ENCODE measurements at regions not wholly inside any gene's neighbourhood (a gene's known extent, or its start where the extent isn't known, plus 50 kb on each side); places are given as distances from the start of the nearest gene placed in this dataset.
"Not testable (repeated sequence)": the region's sequence is repeated elsewhere in the genome, so short reads cannot be mapped to it uniquely, and the experiment has no call there.

GRCh38 chr9:42396318-42396717 is 212.9 kb downstream of the SPATA31A6 start:
- no peak overlapping the region for H2AFZ ChIP-seq
- H3K4me1 ChIP-seq (replicated peaks; ENCODE audit: insufficient read depth) = no peaks in the 10 kb centered on the region
- no peaks in the 10 kb centered on the region for H4K20me1 ChIP-seq (ENCODE audit: insufficient read depth)
- BruUV-seq (replicated peaks) = no TSS peak
- CTCF ChIA-PET = no interaction called here
- H3K27ac ChIP-seq = no peak overlapping the region
- no peak for TF ChIP-seq EZH2 (IDR thresholded peaks at IDR 0.05; ENCODE audit: low read depth)
- TF ChIP-seq CTCF (conservative IDR thresholded peaks at IDR 0.05) = no peak
- H3K9me2 ChIP-seq (ENCODE audit: insufficient read depth) = no peaks in the 10 kb centered on the region
- no peaks in the 10 kb centered on the region for H3K9me3 ChIP-seq (ENCODE audit: insufficient read depth, low read depth)
- no peaks in the 10 kb centered on the region for H3K27me3 ChIP-seq (ENCODE audit: insufficient read depth, low read depth)
- POLR2A ChIA-PET (ENCODE audit: unreplicated experiment) = no interaction called here
- no peaks in the 10 kb centered on the region for H3K79me2 ChIP-seq (ENCODE audit: low read depth)
- H3F3A ChIP-seq (ENCODE audit: insufficient read depth, low read depth) = no peaks in the 10 kb centered on the region
- no peak overlapping the region for H3K4me3 ChIP-seq
- H3K36me3 ChIP-seq (ENCODE audit: low read depth) = no peaks in the 10 kb centered on the region
- no peak overlapping the region for H3K4me2 ChIP-seq
- intact Hi-C loops (cut with micrococcal nuclease; ENCODE audit: unreplicated experiment) = no loop called here
- DNase-seq = no peak

- DNase-seq; H3K4me1 ChIP-seq (replicated peaks; ENCODE audit: insufficient read depth); CTCF ChIA-PET: not testable (repeated sequence)
These were observed 213.9 kb downstream of the SPATA31A6 start for GRCh38 chr9:42397336-42397735.

GRCh38 chr9:42402919-42403318 is 219.5 kb downstream of the SPATA31A6 start:
- H2AFZ ChIP-seq; H3K9me2 ChIP-seq (ENCODE audit: insufficient read depth); POLR2A ChIA-PET (ENCODE audit: unreplicated experiment); H3K79me2 ChIP-seq (ENCODE audit: low read depth); H3K4me2 ChIP-seq; CTCF ChIA-PET; BruUV-seq (replicated peaks); H3K4me1 ChIP-seq (replicated peaks; ENCODE audit: insufficient read depth); intact Hi-C loops (cut with micrococcal nuclease; ENCODE audit: unreplicated experiment); H3K9me3 ChIP-seq (ENCODE audit: insufficient read depth, low read depth); DNase-seq; H3K4me3 ChIP-seq; H3K27me3 ChIP-seq (ENCODE audit: insufficient read depth, low read depth); H3K36me3 ChIP-seq (ENCODE audit: low read depth); H3F3A ChIP-seq (ENCODE audit: insufficient read depth, low read depth); H3K27ac ChIP-seq; H4K20me1 ChIP-seq (ENCODE audit: insufficient read depth): not testable (repeated sequence)

More at GRCh38 chr9:42397336-42397735, 213.9 kb downstream of the SPATA31A6 start:
- POLR2A ChIA-PET (ENCODE audit: unreplicated experiment); H3F3A ChIP-seq (ENCODE audit: insufficient read depth, low read depth); H3K27me3 ChIP-seq (ENCODE audit: insufficient read depth, low read depth); H2AFZ ChIP-seq; H3K9me2 ChIP-seq (ENCODE audit: insufficient read depth); H3K4me2 ChIP-seq; H3K79me2 ChIP-seq (ENCODE audit: low read depth); H3K4me3 ChIP-seq; H3K9me3 ChIP-seq (ENCODE audit: insufficient read depth, low read depth); BruUV-seq (replicated peaks); H3K36me3 ChIP-seq (ENCODE audit: low read depth); intact Hi-C loops (cut with micrococcal nuclease; ENCODE audit: unreplicated experiment); H4K20me1 ChIP-seq (ENCODE audit: insufficient read depth); H3K27ac ChIP-seq: not testable (repeated sequence)

- H3K4me1 ChIP-seq (replicated peaks; ENCODE audit: insufficient read depth); H3K27ac ChIP-seq; H3K9me2 ChIP-seq (ENCODE audit: insufficient read depth); H3F3A ChIP-seq (ENCODE audit: insufficient read depth, low read depth); POLR2A ChIA-PET (ENCODE audit: unreplicated experiment); BruUV-seq (replicated peaks); H4K20me1 ChIP-seq (ENCODE audit: insufficient read depth); CTCF ChIA-PET; intact Hi-C loops (cut with micrococcal nuclease; ENCODE audit: unreplicated experiment); H2AFZ ChIP-seq; H3K79me2 ChIP-seq (ENCODE audit: low read depth); H3K27me3 ChIP-seq (ENCODE audit: insufficient read depth, low read depth); H3K4me3 ChIP-seq; H3K4me2 ChIP-seq; H3K9me3 ChIP-seq (ENCODE audit: insufficient read depth, low read depth); H3K36me3 ChIP-seq (ENCODE audit: low read depth); DNase-seq: not testable (repeated sequence)
These were observed 226.1 kb downstream of the SPATA31A6 start for GRCh38 chr9:42409581-42409980.

GRCh38 chr9:42412354-42412753 is 228.9 kb downstream of the SPATA31A6 start:
- POLR2A ChIA-PET (ENCODE audit: unreplicated experiment); H3K79me2 ChIP-seq (ENCODE audit: low read depth); H3K4me3 ChIP-seq; H3K9me3 ChIP-seq (ENCODE audit: insufficient read depth, low read depth); H3K27me3 ChIP-seq (ENCODE audit: insufficient read depth, low read depth); intact Hi-C loops (cut with micrococcal nuclease; ENCODE audit: unreplicated experiment); H2AFZ ChIP-seq; H3K4me1 ChIP-seq (replicated peaks; ENCODE audit: insufficient read depth); H4K20me1 ChIP-seq (ENCODE audit: insufficient read depth); H3K9me2 ChIP-seq (ENCODE audit: insufficient read depth); H3K36me3 ChIP-seq (ENCODE audit: low read depth); CTCF ChIA-PET; BruUV-seq (replicated peaks); DNase-seq; H3F3A ChIP-seq (ENCODE audit: insufficient read depth, low read depth); H3K4me2 ChIP-seq; H3K27ac ChIP-seq: not testable (repeated sequence)

GRCh38 chr9:42414865-42415264 is 231.4 kb downstream of the SPATA31A6 start:
- POLR2A ChIA-PET (ENCODE audit: unreplicated experiment); H3K4me2 ChIP-seq; intact Hi-C loops (cut with micrococcal nuclease; ENCODE audit: unreplicated experiment); H3K27me3 ChIP-seq (ENCODE audit: insufficient read depth, low read depth); H3K4me1 ChIP-seq (replicated peaks; ENCODE audit: insufficient read depth); CTCF ChIA-PET; H2AFZ ChIP-seq; H3K9me2 ChIP-seq (ENCODE audit: insufficient read depth); H3K79me2 ChIP-seq (ENCODE audit: low read depth); H3F3A ChIP-seq (ENCODE audit: insufficient read depth, low read depth); H4K20me1 ChIP-seq (ENCODE audit: insufficient read depth); H3K36me3 ChIP-seq (ENCODE audit: low read depth); DNase-seq; H3K27ac ChIP-seq; BruUV-seq (replicated peaks); H3K4me3 ChIP-seq; H3K9me3 ChIP-seq (ENCODE audit: insufficient read depth, low read depth): not testable (repeated sequence)

GRCh38 chr9:42419652-42420051 is 236.2 kb downstream of the SPATA31A6 start:
- DNase-seq; BruUV-seq (replicated peaks); H3K4me3 ChIP-seq; H3K36me3 ChIP-seq (ENCODE audit: low read depth); POLR2A ChIA-PET (ENCODE audit: unreplicated experiment); CTCF ChIA-PET; H3F3A ChIP-seq (ENCODE audit: insufficient read depth, low read depth); H3K27me3 ChIP-seq (ENCODE audit: insufficient read depth, low read depth); H3K27ac ChIP-seq; H3K9me2 ChIP-seq (ENCODE audit: insufficient read depth); H4K20me1 ChIP-seq (ENCODE audit: insufficient read depth); H3K4me1 ChIP-seq (replicated peaks; ENCODE audit: insufficient read depth); intact Hi-C loops (cut with micrococcal nuclease; ENCODE audit: unreplicated experiment); H3K4me2 ChIP-seq; H2AFZ ChIP-seq; H3K9me3 ChIP-seq (ENCODE audit: insufficient read depth, low read depth); H3K79me2 ChIP-seq (ENCODE audit: low read depth): not testable (repeated sequence)

All from PC-9 (cell line).